ENCODE measurements at regions not wholly inside any gene's neighbourhood (a gene's known extent, or its start where the extent isn't known, plus 50 kb on each side); places are given as distances from the start of the nearest gene placed in this dataset.
A peak's percentile ranks its signal among the peaks of the same experiment; 100 is the strongest.
"Not testable (repeated sequence)": the region's sequence is repeated elsewhere in the genome, so short reads cannot be mapped to it uniquely, and the experiment has no call there.

GRCh38 chr6:144493035-144493910, 208.1 kb downstream of the UTRN start:
- H3K4me3 ChIP-seq = no peak overlapping the region
- FAIRE-seq (no peak), DNase-seq (peak in 1 of 6 donors; percentile 40), ATAC-seq (peak; percentile 27 to 57 (median 54))
- TF ChIP-seq CTCF (IDR thresholded peaks at IDR 0.05) = no peak
- H3K27me3 ChIP-seq = no peaks in the 10 kb centered on the region
- H3K36me3 ChIP-seq = peaks cover 0 to 50% (median 3%) of the 10 kb centered on the region in 3 donors
- peaks cover 0 to 11% (median 7%) of the 10 kb centered on the region in 3 donors for H3K4me1 ChIP-seq
- intact Hi-C loops (cut with DNase I) = no loop called here
- no peak overlapping the region for H3K27ac ChIP-seq
- H3K9me3 ChIP-seq = no peaks in the 10 kb centered on the region
- 64 to 67% methylated on average over 6 of the region's 6 CpGs for WGBS, 2 donors

GRCh38 chr6:144495076-144495475, 209.9 kb downstream of the UTRN start:
- H3K4me1 ChIP-seq; H3K27me3 ChIP-seq; H3K4me3 ChIP-seq; FAIRE-seq; H3K9me3 ChIP-seq; intact Hi-C loops (cut with DNase I); ATAC-seq; H3K27ac ChIP-seq: not testable (repeated sequence)
- DNase-seq = peak in 1 of 6 donors; percentile 46
- 97% methylated on average over 15 to 22 of the region's 22 CpGs for WGBS, 2 donors
- peaks cover 0 to 42% (median 5%) of the 10 kb centered on the region in 3 donors for H3K36me3 ChIP-seq

- Histone ChIP-seq H3K9me3 (no peaks in the 10 kb centered on the region), H3K36me3 (peaks cover 0 to 24% (median 5%) of the 10 kb centered on the region in 3 donors), H3K27ac (no peak overlapping the region), H3K4me1 (peaks cover 0 to 16% (median 7%) of the 10 kb centered on the region in 3 donors), H3K4me3 (no peak overlapping the region), H3K27me3 (no peaks in the 10 kb centered on the region)
- WGBS, 2 donors = 70 to 78% methylated on average over 1 of the region's 1 CpG
- FAIRE-seq (no peak), DNase-seq (no peak), ATAC-seq (no peak)
- TF ChIP-seq CTCF (IDR thresholded peaks at IDR 0.05) = no peak
- intact Hi-C loops (cut with DNase I) = no loop called here
Measured at GRCh38 chr6:144497650-144498049, 212.5 kb downstream of the UTRN start.

DNA sequence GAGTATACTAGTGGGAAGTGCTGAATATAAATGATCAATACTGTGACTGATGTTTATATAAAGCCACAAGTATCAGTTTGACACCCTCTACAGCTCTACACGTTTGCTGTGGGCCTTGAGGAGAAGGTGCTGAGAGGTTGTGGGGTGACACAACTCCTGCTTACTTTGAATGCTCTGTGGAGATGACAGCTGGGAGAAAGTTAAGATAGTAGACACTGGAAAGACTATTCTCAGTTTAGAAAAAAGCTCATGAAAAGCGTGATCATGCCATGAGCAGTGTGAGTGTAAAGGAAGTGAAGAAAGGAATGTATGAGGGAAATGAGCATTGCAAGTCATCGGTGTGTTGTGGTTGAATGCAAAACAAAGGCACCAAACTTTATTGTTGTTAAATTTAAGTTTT, 215.8 kb downstream of the UTRN start:
- TF ChIP-seq CTCF (IDR thresholded peaks at IDR 0.05) = no peak
- H3K36me3 ChIP-seq = peaks cover 0 to 10% (median 2%) of the 10 kb centered on the region in 3 donors
- H3K4me1 ChIP-seq = peaks cover 0 to 8% (median 0%) of the 10 kb centered on the region in 3 donors
- ATAC-seq (peak in 1 of 4 donors; percentile 15), DNase-seq (no peak), FAIRE-seq (no peak)
- H3K4me3 ChIP-seq = no peak overlapping the region
- no peak overlapping the region for H3K27ac ChIP-seq
- H3K27me3 ChIP-seq = no peaks in the 10 kb centered on the region
- intact Hi-C loops (cut with DNase I) = no loop called here
- WGBS, 2 donors = 55 to 61% methylated on average over 3 of the region's 3 CpGs
- H3K9me3 ChIP-seq = no peaks in the 10 kb centered on the region

DNA sequence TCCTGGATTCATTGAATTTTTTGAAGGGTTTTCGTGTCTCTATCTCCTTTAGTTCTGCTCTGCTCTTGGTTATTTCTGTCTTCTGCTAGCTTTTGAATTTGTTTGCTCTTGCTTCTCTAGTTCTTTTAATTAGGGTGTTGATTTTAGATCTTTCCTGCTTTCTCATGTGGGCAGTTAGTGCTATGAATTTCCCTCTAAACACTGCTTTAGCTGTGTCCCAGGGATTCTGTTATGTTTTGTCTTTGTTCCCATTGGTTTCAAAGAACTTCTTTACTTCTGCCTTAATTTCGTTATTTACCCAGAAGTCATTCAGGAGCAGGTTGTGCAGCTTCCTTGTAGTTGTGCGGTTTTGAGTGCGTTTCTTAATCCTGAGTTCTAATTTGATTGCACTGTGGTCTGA, 220.1 kb downstream of the UTRN start:
- 99% methylated on average over 4 of the region's 4 CpGs for WGBS, 2 donors
- not testable (repeated sequence) for ATAC-seq, DNase-seq

GRCh38 chr6:144506051-144506450, 220.9 kb downstream of the UTRN start:
- DNase-seq; ATAC-seq; intact Hi-C loops (cut with DNase I); H3K27me3 ChIP-seq; H3K4me3 ChIP-seq; H3K27ac ChIP-seq; H3K4me1 ChIP-seq; FAIRE-seq; H3K36me3 ChIP-seq; H3K9me3 ChIP-seq: not testable (repeated sequence)
- 96% methylated on average over 3 of the region's 3 CpGs for WGBS, 2 donors

More for the DNA sequence above, 220.1 kb downstream of the UTRN start:
- H3K27ac ChIP-seq; FAIRE-seq; H3K4me1 ChIP-seq; intact Hi-C loops (cut with DNase I); H3K36me3 ChIP-seq; H3K27me3 ChIP-seq; H3K9me3 ChIP-seq; H3K4me3 ChIP-seq: not testable (repeated sequence)

DNA sequence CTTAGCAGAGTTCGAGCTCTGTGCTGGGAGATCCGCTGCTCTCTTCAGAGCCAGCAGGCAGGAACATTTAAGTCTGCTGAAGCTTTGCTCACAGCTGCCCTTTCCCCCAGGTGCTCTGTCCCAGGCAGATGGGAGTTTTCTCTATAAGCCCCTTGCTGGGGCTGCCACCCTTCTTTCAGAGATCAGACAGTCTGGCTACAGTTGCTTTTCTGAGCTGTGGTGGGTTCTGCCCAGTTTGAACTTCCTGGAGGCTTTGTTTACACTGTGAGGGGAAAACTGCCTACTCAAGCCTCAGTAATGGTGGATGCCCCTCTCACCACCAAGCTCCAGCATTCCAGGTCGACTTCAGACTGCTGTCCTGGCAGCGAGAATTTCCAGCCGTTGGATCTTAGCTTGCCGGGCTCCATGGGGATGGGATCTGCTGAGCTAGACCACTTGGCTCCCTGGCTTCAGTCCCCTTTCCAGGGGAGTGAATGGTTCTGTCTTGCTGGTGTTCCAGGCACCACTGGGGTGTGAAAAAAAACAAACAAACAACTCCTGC, 222.7 kb downstream of the UTRN start:
- H3K9me3 ChIP-seq; intact Hi-C loops (cut with DNase I); H3K36me3 ChIP-seq; DNase-seq; H3K4me3 ChIP-seq; ATAC-seq; H3K27ac ChIP-seq; FAIRE-seq; H3K4me1 ChIP-seq; H3K27me3 ChIP-seq: not testable (repeated sequence)
- WGBS, 2 donors = 92% methylated on average over 6 of the region's 6 CpGs
